SU-DHL-6 (cell line): ENCODE measurements at regions not wholly inside any gene's neighbourhood (a gene's known extent, or its start where the extent isn't known, plus 50 kb on each side); places are given as distances from the start of the nearest gene placed in this dataset.

Experiments used
- EZH2phosphoT487 ChIP-seq: fragments of 200-600 bp; sonication (generic), shearing (Covaris generic); conservative IDR thresholded peaks from 2 replicates; pipeline ENCODE4 v1.6.1; 2018; ENCODE audit warnings: mild to moderate bottlenecking, antibody characterized with exemption, low read length, moderate library complexity, mixed read lengths
- TF ChIP-seq, protein P1 (sequence below): fragments of 200-600 bp; sonication (generic); IDR thresholded peaks from one replicate; pipeline ENCODE4 v1.5.1; 2017; ENCODE audit warnings: antibody characterized with exemption, mild to moderate bottlenecking, low read length, moderate library complexity; ENCODE audit not compliant: insufficient read depth, poor library complexity, severe bottlenecking

DNA sequence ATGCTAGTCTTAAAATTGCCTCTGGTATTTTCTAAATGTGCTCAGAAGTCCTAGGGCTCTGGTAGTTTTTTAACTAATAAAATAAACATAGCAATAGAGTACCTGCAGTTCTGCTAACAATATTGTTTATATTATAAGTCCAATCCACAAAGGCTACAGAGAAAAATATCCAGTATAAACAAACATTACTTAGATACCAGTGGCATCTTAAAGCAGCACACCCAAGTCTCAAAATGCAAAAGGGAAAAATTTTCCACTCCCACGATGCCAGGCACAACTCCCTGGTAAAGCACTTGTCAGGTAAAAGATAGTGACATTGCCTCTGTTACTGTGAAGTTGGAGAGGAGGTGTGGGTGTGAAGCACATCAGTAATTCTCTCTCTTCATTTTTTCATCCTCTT lies 123.3 kb downstream of the OGFRL1 start:
- TF ChIP-seq, protein P1, sequence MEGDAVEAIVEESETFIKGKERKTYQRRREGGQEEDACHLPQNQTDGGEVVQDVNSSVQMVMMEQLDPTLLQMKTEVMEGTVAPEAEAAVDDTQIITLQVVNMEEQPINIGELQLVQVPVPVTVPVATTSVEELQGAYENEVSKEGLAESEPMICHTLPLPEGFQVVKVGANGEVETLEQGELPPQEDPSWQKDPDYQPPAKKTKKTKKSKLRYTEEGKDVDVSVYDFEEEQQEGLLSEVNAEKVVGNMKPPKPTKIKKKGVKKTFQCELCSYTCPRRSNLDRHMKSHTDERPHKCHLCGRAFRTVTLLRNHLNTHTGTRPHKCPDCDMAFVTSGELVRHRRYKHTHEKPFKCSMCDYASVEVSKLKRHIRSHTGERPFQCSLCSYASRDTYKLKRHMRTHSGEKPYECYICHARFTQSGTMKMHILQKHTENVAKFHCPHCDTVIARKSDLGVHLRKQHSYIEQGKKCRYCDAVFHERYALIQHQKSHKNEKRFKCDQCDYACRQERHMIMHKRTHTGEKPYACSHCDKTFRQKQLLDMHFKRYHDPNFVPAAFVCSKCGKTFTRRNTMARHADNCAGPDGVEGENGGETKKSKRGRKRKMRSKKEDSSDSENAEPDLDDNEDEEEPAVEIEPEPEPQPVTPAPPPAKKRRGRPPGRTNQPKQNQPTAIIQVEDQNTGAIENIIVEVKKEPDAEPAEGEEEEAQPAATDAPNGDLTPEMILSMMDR: no peak
- no peak for TF ChIP-seq EZH2phosphoT487
